Right renal pelvis (tissue), 4 donors: ENCODE measurements at regions not wholly inside any gene's neighbourhood (a gene's known extent, or its start where the extent isn't known, plus 50 kb on each side); places are given as distances from the start of the nearest gene placed in this dataset.
"Not testable (repeated sequence)": the region's sequence is repeated elsewhere in the genome, so short reads cannot be mapped to it uniquely, and the experiment has no call there.

Experiments used
- DNase-seq, 4 donors: peaks; one replicate each; pipeline ENCODE4 v3.0.0-alpha.2; 2013; ENCODE audit warnings: low read depth in 4 of 4, low spot score in 3 of 4, missing footprints in 1 of 4

DNA sequence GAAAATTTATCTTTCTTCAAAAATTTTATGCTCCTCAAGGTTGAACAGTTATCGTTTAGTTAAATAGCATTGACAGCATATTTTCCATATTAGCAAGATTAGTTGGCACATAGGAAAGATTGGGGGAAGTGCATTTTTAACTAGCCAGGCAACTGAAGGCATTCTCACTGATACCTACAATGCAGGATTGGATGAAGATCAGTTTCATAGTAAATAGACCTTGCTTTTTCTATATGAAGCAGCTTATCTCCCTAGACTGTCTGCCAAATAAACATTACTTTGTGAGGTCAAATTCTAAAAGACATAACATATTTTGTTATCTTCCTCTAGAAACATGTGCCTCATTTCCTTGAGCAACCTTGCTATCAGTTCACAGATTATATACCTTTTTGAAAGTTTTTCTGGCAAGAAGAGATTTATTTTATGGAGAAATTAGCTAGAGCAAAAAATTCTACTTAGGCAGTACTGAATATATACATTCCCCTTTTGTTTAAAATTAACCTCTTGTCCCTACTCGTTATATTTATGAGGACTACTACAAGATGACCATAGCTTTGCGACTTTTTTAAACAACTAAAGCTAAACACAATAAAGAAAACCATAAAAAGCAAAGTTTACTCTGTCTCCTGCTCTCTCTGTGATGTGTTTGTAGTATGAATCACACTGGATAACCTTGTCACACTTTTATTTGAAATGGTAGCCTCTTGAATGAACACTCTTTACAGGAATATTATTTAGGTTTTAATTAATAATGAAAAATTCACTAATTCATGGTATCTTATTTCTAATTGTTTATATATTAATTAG lies 654.9 kb upstream of the TBL1XR1 start:
- DNase-seq = no peak

DNA sequence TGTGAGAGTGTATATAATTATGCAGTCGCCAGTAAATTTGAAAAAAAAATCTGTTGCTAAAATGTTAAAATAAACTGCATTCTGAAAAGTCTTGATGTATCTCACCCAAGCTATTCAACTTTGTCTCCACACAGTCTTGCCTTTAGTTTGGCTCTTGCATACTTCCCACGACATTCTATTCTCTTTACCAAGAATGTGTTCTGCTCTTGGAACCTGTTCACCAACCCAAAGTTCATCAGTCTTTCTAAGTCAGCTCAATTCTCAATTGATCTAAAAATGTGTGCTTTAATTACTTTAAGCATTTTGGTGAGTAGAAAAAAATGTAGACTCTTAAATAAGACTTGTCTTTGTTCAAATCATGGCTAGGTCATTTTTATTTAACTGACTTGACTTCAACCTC lies 657.7 kb upstream of the TBL1XR1 start:
- no peak for DNase-seq

DNA sequence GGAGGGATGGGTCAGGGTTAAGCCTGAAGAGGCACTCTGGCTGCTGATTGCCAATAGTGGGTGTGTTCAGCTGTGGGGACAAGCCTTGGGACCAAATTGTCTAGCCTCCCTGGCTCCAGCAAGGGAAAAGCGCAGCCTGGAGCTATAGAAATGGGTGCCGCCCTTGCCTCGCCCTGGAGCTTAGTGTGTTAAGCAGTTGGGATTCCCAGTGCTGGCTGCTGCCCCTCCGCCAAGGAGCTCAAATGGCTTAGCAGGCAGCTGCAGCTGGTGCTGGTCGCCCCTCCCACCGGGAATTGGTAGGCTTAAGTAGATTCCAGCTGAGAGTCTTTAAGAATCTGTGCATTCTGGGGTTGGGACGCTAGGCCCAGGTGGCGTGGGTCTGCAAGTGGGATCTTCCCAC lies 662.9 kb upstream of the TBL1XR1 start:
- no peak for DNase-seq

DNA sequence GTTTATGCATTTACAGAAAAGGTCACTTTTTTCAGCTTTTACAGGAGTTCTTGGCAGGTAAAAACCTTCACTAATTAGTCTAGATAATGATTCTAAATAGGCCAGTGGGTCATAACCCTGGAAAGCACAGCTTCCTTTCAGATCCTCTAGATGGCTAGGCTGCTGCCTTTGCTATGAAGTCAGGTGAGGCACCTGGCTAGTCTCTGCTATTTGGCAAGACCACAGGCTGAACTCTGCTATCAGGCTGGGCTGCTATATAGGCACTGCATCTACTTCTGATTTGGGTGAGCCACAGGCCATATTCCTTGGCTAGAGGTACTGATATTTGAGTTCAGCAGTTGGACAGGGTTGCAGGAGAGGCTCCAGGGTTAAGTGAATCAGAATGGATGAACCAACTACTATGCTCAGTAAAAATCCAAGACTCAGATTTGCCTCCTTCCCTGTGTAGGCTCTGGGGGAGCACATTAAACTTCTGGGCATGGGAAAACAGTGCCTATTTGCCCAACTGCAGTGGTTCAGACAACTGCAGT lies 665.7 kb upstream of the TBL1XR1 start:
- no peak for DNase-seq

DNA sequence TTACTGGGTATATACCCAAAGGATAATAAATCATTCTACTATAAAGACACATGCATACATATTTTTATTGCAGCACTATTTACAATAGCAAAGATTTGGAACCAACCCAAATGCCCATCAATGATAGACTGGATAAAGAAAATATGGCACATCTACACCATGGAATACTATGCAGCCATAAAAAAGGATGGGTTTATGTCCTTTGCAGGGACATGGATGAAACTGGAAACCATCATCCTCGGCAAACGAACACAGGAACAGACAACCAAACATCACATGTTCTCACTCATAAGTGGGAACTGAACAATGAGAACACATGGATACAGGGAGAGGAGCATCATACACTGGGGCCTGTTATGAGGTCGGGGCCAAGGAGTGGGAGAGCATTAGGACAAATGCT lies 665.0 kb upstream of the KCNMB2 start:
- DNase-seq = not testable (repeated sequence)

DNA sequence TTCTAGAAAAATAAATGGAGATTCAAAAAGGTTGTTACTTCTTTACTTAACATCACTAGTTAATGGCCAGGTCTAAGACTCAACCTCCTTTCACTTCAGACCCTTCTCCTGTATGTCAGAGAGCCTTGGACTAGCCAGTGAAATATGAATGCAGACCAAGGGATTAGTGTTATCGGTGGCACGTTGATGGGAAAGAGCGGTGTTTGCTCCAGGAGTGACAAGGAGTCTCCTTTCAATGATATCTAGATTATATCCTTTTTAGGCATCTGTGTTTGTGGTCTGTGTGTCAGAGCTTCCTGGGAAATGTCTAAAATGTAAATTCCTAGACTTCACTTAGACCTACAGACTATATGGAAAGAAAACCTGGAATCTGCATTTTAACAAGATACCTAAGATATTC lies 658.0 kb upstream of the KCNMB2 start:
- DNase-seq = no peak

DNA sequence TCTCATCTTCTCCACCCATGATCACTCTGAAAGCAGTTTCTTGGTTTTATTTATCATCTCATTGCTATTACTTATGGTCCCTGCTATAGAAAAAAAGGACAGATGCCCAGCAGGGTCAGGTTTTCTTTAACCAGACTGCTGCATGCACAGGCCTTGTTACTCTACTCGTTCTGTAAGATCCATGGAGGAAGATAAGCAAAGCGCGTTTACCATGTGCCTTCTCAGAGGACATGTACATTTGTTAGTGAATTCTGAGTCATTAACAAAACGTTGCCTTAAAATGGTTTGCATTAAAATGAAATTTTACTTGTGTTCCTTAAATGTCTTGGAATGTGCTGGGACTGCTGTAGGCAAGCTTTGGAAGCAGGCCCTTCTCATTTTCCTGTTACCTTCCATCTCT lies 657.3 kb upstream of the KCNMB2 start:
- no peak for DNase-seq

DNA sequence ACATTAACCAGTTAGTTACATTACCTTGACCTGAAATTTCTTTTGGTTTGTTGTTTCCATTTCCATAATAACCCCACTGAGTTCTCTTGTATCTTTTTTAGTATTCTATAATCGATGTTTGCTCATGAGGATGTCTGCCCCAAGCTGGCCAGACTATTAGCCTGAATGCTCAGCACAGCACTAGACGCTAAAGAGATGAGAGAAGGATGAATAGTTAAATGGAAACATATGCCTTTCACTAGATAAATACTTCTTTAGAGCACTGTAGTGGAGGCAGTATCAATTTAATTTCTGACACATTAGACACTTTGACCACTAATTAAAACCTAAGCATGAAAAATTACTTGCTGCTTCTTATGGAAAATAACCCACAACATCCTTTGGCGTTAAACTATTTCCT lies 654.9 kb upstream of the KCNMB2 start:
- DNase-seq = no peak

DNA sequence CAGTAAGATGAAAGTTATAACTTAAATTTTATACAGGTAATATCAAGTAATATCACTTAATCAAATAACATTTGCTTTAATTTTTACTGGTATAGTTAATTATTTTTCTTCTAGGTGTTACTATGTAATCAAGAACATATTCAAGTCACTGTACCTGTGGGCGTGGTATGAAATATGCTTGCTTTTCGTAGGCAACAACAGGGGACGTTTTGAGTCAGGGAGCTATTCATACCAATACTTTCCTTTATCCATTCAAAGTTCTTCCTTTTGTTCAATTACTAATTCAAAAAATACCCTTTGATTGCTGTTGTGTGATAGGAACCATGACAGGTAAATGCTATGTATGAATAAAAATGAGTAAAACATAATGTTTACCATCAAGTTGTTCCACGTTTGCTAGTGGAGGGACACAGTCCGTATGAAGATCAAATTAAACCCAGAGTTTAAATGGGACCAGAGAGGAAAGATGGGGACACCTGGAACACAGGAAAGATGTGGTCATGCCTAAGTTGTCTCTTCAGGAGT lies 654.0 kb upstream of the KCNMB2 start:
- no peak for DNase-seq

DNA sequence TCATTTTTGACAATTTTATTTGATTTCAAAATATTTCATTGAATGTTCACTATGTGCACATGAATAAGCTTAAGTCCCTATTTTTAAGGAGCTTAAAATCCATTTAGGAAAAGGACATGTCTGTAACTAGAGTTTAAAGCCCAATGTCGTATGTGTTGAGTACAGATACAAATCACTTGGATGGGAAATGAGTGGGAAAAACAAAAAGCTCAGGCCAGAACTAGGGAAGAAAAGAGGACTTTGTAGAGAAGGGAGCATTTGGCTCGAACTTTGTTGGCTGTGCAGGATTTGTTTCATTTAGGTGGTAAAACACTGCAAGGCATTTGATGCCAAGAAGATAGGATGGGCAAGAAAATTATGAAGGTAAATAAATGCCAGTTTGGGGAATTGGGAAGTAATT lies 653.1 kb upstream of the KCNMB2 start:
- no peak for DNase-seq

DNA sequence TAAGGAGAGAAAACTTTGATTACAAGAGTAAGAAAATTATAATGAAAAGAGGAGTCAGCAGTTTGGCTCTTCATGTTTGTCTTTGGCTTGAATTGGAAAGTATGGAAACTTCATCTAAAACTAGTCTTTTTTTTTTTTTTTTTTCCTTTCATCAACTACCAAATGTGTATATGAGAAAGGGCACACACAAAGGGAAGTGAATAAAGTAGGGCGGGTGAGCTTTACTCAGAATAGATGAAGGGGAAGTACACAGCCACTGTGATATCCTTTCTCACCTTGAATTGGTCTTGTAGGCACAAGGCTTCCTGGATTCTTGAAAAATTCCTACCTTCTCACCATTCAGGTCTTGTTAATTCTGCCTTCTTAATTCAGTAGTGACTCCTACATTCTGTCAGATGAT lies 652.3 kb upstream of the KCNMB2 start:
- no peak for DNase-seq

DNA sequence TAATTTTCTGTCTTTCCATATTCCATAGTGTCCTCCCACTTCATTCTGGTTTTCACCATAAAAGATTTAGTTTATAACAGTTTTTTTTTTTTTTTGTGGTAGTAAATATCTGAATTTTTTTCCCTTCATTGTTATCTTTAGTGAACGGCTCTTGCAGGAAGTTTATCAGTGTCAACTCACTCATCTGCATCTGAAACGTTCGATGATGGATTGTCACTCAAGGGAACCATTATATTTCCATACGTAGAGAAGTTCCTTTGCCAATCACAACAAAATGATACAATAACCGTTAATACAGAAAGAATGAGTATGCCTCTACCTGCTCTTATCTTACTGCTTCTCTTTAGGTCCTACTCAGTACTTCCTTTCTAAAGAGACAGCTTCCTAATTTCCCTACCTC lies 651.2 kb upstream of the KCNMB2 start:
- no peak for DNase-seq

DNA sequence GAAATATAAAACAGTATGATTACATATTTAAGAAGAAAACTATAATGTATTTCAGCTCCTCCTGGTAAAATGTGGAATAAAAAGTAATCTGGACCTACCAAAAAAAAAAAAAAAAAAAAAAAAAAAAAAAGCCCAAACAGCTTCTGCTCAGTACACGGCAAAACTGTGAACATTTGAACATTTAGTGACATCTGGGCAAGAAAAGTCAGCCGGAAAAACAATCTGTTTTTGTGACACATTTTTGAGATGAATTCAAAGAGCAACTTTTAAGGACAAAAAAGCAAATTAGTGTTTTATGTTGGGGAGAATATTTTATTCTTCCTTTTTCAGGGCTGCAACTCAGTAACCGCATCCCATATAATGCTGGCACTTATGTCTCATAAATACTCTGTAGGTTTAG lies 649.7 kb upstream of the KCNMB2 start:
- DNase-seq = no peak

DNA sequence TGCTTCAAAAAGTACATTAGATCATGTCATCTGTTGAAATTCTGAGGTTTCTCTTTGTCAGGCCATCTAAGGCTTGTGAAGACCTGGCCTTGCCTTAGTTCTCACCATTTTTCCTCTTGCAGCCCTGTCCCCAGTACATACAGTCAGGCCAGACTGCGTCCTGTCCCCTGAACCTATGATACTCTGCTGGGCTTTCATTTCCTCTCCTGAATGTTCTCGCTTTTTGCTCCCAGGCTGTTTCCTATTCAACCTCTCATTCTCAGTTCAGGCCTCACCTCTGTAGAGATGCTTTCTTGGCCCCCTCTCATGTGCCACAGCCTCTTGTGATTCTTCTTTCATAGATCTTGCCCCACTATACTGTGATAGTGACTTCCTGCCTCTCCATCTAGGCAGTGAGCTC lies 648.8 kb upstream of the KCNMB2 start:
- DNase-seq = no peak

DNA sequence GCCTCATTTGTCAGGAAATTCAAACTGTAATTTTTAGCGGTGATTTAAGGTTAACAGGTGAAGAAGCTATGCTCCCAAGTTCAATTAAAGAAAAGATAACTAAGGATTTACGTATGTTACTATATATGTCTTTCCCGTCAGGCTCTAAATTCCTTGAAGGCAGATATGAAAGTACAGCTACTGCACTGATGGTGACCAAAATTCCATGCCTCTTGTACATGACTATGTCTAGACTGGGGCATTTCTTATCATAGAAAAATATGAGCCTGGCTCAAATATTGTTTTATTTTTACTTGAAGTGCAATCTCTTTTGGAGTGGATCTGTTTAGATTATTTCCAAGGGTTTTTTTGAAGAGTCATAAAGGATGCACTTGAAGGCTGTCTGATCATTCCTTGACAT lies 647.1 kb upstream of the KCNMB2 start:
- no peak for DNase-seq

DNA sequence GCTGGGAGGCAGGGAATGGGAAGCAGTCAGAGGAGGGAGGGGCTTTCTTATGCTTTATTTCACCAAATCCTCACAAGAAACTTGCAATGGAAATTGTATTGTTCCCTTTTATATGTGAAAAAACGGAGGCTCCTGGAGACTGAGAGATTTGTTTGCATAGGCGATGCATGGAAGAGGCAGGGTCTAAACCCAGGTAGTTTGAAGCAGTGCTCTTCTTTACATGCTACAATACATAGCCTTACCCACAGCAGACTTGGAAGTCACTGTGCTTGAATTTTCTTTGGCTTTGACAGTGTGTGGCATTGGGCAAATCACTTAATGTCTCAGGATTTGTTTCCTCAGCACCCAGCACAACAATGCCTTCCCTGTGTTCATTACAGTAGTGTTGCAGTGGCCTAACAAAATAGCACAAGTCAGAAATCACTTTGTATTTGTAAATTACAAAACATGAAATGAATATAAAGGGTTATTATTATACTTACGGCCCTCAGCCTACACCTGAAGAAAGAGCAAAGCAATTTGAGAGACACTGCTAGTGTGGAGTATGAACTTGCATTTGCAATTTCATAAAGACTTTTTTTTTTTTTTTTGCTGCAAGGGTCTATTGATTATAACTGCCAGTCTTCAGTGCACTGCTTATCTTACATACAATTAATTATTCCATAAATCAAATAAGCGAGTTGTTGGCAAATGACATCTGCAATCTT lies 646.4 kb upstream of the KCNMB2 start:
- DNase-seq = no peak

DNA sequence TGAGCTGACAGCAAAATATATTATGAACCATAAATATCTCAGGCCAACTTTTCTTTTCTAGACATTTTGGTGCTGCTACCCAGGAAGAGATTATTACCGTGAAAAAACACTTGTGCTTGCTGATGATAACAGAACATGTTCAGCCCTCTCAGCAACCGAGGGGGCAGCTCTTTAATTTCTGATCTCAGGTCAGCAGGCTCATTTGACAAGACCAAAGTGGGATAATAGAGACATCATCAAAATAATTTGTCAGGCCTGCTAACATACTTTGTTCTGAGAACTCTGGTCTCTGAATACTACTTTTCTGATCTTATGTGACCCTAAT lies 645.9 kb upstream of the KCNMB2 start:
- DNase-seq = no peak

DNA sequence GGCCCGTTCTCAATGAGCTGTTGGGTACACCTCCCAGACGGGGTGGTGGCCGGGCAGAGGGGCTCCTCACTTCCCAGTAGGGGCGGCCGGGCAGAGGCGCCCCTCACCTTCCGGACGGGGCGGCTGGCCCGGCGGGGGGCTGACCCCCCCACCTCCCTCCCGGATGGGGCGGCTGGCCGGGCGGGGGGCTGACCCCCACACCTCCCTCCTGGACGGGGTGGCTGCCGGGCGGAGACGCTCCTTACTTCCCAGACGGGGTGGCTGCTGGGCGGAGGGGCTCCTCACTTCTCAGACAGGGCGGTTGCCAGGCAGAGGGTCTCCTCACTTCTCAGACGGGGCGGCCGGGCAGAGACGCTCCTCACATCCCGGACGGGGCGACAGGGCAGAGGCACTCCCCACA lies 644.7 kb upstream of the KCNMB2 start:
- not testable (repeated sequence) for DNase-seq

DNA sequence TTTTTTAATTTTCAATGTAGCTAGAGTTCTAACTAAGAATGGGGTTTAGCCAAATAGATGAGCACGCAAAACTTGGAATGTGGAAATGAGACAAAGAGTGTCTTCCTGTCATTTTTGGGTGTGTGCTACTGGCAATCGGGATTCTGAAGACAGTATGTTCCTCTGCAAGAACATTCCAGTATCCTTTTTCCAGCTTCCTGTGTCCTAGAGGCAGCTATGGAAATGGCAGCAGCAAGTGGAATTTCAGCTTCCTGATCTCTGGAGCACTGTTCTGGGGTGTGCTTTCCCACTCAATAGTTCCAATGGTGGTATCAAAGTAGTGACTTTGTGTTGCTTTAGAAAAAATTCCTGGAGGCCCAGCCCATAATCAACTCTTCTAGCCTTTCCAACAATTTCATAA lies 642.9 kb upstream of the KCNMB2 start:
- DNase-seq = no peak

DNA sequence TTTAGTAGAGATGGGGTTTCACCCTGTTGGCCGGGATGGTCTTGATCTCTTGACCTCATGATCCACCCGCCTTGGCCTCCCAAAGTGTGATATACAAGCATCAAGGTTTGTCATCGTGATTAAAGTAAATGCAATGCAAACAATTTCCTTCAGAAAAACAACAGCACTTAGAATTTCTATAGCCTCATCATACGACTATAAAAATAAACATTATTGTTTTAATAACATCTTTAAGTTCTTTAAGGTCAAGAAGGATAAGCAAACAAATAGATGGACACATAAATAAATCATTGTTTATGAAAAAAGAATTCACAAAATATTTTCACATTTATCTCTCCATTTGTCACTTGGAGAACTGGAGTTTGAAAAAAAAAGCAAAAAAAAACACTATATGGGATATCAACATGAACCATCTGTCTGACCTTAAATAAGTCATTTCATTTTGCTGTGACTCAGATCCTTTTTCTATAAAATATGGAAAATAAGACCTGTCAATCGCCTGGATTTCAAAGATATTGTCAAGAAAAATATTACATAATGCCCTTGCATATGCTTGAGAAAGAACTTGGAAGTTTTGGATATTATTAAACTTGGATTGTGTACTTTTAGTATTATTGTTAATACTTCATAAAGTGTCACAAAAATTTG lies 642.0 kb upstream of the KCNMB2 start:
- DNase-seq = no peak

DNA sequence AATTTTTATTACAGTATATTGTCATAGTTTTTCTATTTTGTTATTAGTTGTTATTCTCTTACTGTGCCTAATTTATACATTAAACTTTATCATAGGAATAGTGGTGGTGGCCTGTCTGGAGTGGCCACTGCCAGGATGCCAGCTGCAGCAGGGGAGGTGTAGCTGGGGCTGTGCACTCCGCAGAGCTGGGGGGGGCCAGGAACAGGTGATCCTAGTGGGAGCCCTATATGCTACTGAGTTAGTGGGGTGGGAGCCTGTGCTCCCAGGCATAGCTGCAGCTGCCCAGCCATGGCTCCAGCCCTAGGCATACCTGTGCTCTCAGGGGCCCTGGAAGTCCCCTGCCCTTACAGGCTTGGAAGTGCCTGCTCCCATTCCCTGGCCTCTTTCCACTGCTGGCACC lies 638.1 kb upstream of the KCNMB2 start:
- DNase-seq = no peak
